ENCODE measurements at regions not wholly inside any gene's neighbourhood (a gene's known extent, or its start where the extent isn't known, plus 50 kb on each side); places are given as distances from the start of the nearest gene placed in this dataset.

GRCh38 chr2:122988395-122989221 is 1036.5 kb upstream of the CNTNAP5 start:
- no peaks in the 10 kb centered on the region for H3K4me1 Mint-ChIP-seq
- no peak for DNase-seq
- Histone ChIP-seq H3K9ac (ENCODE audit: insufficient read depth, low read length, poor library complexity, severe bottlenecking) (no peak overlapping the region), H3K36me3 (replicated peaks in 1 of 2; ENCODE audit: control insufficient read depth in 1 of 2, insufficient read depth in 2 of 2, low read length in 2 of 2) (no peaks in the 10 kb centered on the region), H3K9me3 (replicated peaks in 1 of 2; ENCODE audit: control insufficient read depth in 1 of 2, insufficient read depth in 1 of 2, low read length in 2 of 2) (peaks cover 10 to 27% of the 10 kb centered on the region in 2 donors), H3K4me1 (ENCODE audit: control insufficient read depth in 1 of 2, insufficient read depth in 2 of 2, low read length in 2 of 2) (no peaks in the 10 kb centered on the region), H3K27ac (ENCODE audit: low read depth in 1 of 2, low read length in 2 of 2) (no peak overlapping the region), H3K4me2 (replicated peaks; ENCODE audit: extremely low read depth, low read length, poor library complexity, severe bottlenecking) (no peak overlapping the region), H2AFZ (ENCODE audit: insufficient read depth, low read depth, low read length, poor library complexity, severe bottlenecking) (no peak overlapping the region), H3K4me3 (replicated peaks in 1 of 3; ENCODE audit: low read depth in 2 of 3, low read length in 3 of 3) (no peak overlapping the region), H3K27me3 (ENCODE audit: control insufficient read depth in 2 of 2, insufficient read depth in 2 of 2, low read length in 2 of 2) (no peaks in the 10 kb centered on the region), H3K79me2 (ENCODE audit: insufficient read depth, low read length) (no peaks in the 10 kb centered on the region), H4K20me1 (ENCODE audit: insufficient read depth, low read length) (no peaks in the 10 kb centered on the region)
- H3K9me3 Mint-ChIP-seq, result peaks cover 9 to 21% (median 16%) of the 10 kb centered on the region in 7 donors
- H3K36me3 Mint-ChIP-seq, result no peaks in the 10 kb centered on the region
- no peak overlapping the region for H3K27ac Mint-ChIP-seq
- WGBS (ENCODE audit: insufficient coverage), result 97% methylated on average over 7 of the region's 8 CpGs
- intact Hi-C loops (cut with micrococcal nuclease), result no loop called here
- no peak for TF ChIP-seq CTCF (IDR thresholded peaks at IDR 0.05)
- H3K27me3 Mint-ChIP-seq (ENCODE audit: low read depth in 3 of 3), result peaks cover 0 to 2% (median 1%) of the 10 kb centered on the region in 3 donors
- H3K4me3 Mint-ChIP-seq, result no peak overlapping the region

GRCh38 chr2:122993592-122993991 is 1031.5 kb upstream of the CNTNAP5 start:
- Histone ChIP-seq H3K9me3 (replicated peaks in 1 of 2; ENCODE audit: control insufficient read depth in 1 of 2, insufficient read depth in 1 of 2, low read length in 2 of 2) (peaks cover 10 to 24% of the 10 kb centered on the region in 2 donors), H3K36me3 (replicated peaks in 1 of 2; ENCODE audit: control insufficient read depth in 1 of 2, insufficient read depth in 2 of 2, low read length in 2 of 2) (no peaks in the 10 kb centered on the region), H3K27ac (ENCODE audit: low read depth in 1 of 2, low read length in 2 of 2) (no peak overlapping the region), H3K4me2 (replicated peaks; ENCODE audit: extremely low read depth, low read length, poor library complexity, severe bottlenecking) (no peak overlapping the region), H2AFZ (ENCODE audit: insufficient read depth, low read depth, low read length, poor library complexity, severe bottlenecking) (no peak overlapping the region), H3K27me3 (ENCODE audit: control insufficient read depth in 2 of 2, insufficient read depth in 2 of 2, low read length in 2 of 2) (no peaks in the 10 kb centered on the region), H3K4me1 (ENCODE audit: control insufficient read depth in 1 of 2, insufficient read depth in 2 of 2, low read length in 2 of 2) (no peaks in the 10 kb centered on the region), H3K4me3 (replicated peaks in 1 of 3; ENCODE audit: low read depth in 2 of 3, low read length in 3 of 3) (no peak overlapping the region), H4K20me1 (ENCODE audit: insufficient read depth, low read length) (no peaks in the 10 kb centered on the region), H3K79me2 (ENCODE audit: insufficient read depth, low read length) (no peaks in the 10 kb centered on the region), H3K9ac (ENCODE audit: insufficient read depth, low read length, poor library complexity, severe bottlenecking) (no peak overlapping the region)
- H3K27ac Mint-ChIP-seq, result no peak overlapping the region
- H3K9me3 Mint-ChIP-seq, result peaks cover 7 to 19% (median 11%) of the 10 kb centered on the region in 7 donors
- TF ChIP-seq CTCF (IDR thresholded peaks at IDR 0.05), result no peak
- H3K4me3 Mint-ChIP-seq, result no peak overlapping the region
- H3K36me3 Mint-ChIP-seq, result no peaks in the 10 kb centered on the region
- no peak for DNase-seq
- intact Hi-C loops (cut with micrococcal nuclease), result no loop called here
- no peaks in the 10 kb centered on the region for H3K4me1 Mint-ChIP-seq
- peaks cover 0 to 2% (median 0%) of the 10 kb centered on the region in 3 donors for H3K27me3 Mint-ChIP-seq (ENCODE audit: low read depth in 3 of 3)
- WGBS (ENCODE audit: insufficient coverage), result no CpG with 5 or more reads among the region's 1 CpG
